ENCODE measurements at regions not wholly inside any gene's neighbourhood (a gene's known extent, or its start where the extent isn't known, plus 50 kb on each side); places are given as distances from the start of the nearest gene placed in this dataset.

DNA sequence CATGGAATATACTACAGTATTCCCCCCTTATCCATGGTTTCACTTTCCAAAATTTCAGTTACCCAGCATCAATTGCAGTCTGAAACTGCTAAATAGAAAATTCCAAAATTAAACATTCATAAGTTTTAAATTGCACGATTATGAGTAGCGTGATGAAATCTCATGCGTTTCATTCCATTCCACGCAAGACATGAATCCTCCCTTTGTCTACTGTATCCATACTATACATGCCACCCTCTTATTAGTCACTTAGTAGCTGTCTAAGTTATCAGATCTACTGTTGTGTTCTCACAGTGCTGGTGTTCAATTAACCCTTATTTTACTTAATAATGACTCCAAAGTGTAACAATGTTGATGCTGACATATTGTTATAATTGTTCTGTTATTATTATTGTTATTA, 261.2 kb upstream of the NDST4 start:
- in situ Hi-C loops (cut with HindIII; ENCODE audit: low pct_unique_long_range_greater_than_20kb, low sequenced_read_pairs) (no loop called here), intact Hi-C loops (cut with micrococcal nuclease; ENCODE audit: unreplicated experiment) (no loop called here)
- Histone ChIP-seq H3K9me3 (ENCODE audit: control insufficient read depth, insufficient read depth, low read depth, low read length) (no peaks in the 10 kb centered on the region), H3K27me3 (ENCODE audit: control insufficient read depth, insufficient read depth, low read length) (no peaks in the 10 kb centered on the region), H3K36me3 (ENCODE audit: control insufficient read depth, insufficient read depth, low read length) (no peaks in the 10 kb centered on the region), H3K4me3 (ENCODE audit: low read depth in 2 of 2, low read length in 2 of 2) (no peak overlapping the region), H3K27ac (ENCODE audit: low read length) (no peak overlapping the region), H3K4me1 (ENCODE audit: control insufficient read depth, insufficient read depth, low read length) (no peaks in the 10 kb centered on the region)
- TF ChIP-seq TCF7L2 (IDR thresholded peaks at IDR 0.05; ENCODE audit: low read depth, low read length): no peak
- TF ChIP-seq, protein P1, sequence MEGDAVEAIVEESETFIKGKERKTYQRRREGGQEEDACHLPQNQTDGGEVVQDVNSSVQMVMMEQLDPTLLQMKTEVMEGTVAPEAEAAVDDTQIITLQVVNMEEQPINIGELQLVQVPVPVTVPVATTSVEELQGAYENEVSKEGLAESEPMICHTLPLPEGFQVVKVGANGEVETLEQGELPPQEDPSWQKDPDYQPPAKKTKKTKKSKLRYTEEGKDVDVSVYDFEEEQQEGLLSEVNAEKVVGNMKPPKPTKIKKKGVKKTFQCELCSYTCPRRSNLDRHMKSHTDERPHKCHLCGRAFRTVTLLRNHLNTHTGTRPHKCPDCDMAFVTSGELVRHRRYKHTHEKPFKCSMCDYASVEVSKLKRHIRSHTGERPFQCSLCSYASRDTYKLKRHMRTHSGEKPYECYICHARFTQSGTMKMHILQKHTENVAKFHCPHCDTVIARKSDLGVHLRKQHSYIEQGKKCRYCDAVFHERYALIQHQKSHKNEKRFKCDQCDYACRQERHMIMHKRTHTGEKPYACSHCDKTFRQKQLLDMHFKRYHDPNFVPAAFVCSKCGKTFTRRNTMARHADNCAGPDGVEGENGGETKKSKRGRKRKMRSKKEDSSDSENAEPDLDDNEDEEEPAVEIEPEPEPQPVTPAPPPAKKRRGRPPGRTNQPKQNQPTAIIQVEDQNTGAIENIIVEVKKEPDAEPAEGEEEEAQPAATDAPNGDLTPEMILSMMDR (IDR thresholded peaks at IDR 0.05): no peak
- no peak for TF ChIP-seq POLR2AphosphoS5 (IDR thresholded peaks at IDR 0.05; ENCODE audit: low read depth, low read length)
- TF ChIP-seq, protein P2, sequence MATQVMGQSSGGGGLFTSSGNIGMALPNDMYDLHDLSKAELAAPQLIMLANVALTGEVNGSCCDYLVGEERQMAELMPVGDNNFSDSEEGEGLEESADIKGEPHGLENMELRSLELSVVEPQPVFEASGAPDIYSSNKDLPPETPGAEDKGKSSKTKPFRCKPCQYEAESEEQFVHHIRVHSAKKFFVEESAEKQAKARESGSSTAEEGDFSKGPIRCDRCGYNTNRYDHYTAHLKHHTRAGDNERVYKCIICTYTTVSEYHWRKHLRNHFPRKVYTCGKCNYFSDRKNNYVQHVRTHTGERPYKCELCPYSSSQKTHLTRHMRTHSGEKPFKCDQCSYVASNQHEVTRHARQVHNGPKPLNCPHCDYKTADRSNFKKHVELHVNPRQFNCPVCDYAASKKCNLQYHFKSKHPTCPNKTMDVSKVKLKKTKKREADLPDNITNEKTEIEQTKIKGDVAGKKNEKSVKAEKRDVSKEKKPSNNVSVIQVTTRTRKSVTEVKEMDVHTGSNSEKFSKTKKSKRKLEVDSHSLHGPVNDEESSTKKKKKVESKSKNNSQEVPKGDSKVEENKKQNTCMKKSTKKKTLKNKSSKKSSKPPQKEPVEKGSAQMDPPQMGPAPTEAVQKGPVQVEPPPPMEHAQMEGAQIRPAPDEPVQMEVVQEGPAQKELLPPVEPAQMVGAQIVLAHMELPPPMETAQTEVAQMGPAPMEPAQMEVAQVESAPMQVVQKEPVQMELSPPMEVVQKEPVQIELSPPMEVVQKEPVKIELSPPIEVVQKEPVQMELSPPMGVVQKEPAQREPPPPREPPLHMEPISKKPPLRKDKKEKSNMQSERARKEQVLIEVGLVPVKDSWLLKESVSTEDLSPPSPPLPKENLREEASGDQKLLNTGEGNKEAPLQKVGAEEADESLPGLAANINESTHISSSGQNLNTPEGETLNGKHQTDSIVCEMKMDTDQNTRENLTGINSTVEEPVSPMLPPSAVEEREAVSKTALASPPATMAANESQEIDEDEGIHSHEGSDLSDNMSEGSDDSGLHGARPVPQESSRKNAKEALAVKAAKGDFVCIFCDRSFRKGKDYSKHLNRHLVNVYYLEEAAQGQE (IDR thresholded peaks at IDR 0.05; ENCODE audit: insufficient read depth in 1 of 2, low read depth in 2 of 2, low read length in 1 of 2): no peak
- no peak for TF ChIP-seq SIN3A (IDR thresholded peaks at IDR 0.05; ENCODE audit: borderline replicate concordance, insufficient read depth, low read depth, low read length)
- no TSS peak for BruUV-seq (replicated peaks)
- ATAC-seq: no peak
- ChIA-PET CTCF (no interaction called here), POLR2A (no interaction called here)
- DNase-seq (ENCODE audit: low read depth, low spot score): no peak

DNA sequence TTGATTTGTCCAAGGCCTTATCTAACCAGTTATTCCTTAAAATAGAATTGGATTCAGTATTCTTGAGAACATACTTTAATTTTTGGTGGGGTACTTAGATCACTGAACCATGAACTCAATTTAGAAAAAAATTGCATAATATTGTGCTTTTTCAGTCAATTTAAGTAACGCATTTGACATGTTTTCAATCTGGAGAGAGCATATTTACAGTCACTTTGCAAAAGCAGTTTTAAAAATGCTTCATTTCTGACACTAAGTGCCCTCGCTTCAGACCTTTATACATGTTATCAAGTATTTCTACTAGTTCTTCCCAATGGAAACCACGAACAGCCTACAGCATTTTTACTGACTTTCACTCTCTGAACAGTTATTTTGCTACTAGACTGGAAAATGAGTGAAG, 257.1 kb upstream of the NDST4 start:
- H3K36me3 ChIP-seq (ENCODE audit: control insufficient read depth, insufficient read depth, low read length): no peaks in the 10 kb centered on the region
- H3K27ac ChIP-seq (ENCODE audit: low read length): no peak overlapping the region
- no peaks in the 10 kb centered on the region for H3K27me3 ChIP-seq (ENCODE audit: control insufficient read depth, insufficient read depth, low read length)
- in situ Hi-C loops (cut with HindIII; ENCODE audit: low pct_unique_long_range_greater_than_20kb, low sequenced_read_pairs) (no loop called here), intact Hi-C loops (cut with micrococcal nuclease; ENCODE audit: unreplicated experiment) (no loop called here)
- no peak for DNase-seq (ENCODE audit: low read depth, low spot score)
- H3K9me3 ChIP-seq (ENCODE audit: control insufficient read depth, insufficient read depth, low read depth, low read length): no peaks in the 10 kb centered on the region
- no peak for ATAC-seq
- POLR2A ChIA-PET: no interaction called here
- H3K4me1 ChIP-seq (ENCODE audit: control insufficient read depth, insufficient read depth, low read length): no peaks in the 10 kb centered on the region
- TF ChIP-seq, protein P2 (IDR thresholded peaks at IDR 0.05; ENCODE audit: insufficient read depth in 1 of 2, low read depth in 2 of 2, low read length in 1 of 2): no peak
- TF ChIP-seq TCF7L2 (IDR thresholded peaks at IDR 0.05; ENCODE audit: low read depth, low read length): no peak
- no peak for TF ChIP-seq SIN3A (IDR thresholded peaks at IDR 0.05; ENCODE audit: borderline replicate concordance, insufficient read depth, low read depth, low read length)
- no TSS peak for BruUV-seq (replicated peaks)
- H3K4me3 ChIP-seq (ENCODE audit: low read depth in 2 of 2, low read length in 2 of 2): no peak overlapping the region
- CTCF ChIA-PET: no interaction called here
